HEK293 (cell line): ENCODE measurements at regions not wholly inside any gene's neighbourhood (a gene's known extent, or its start where the extent isn't known, plus 50 kb on each side); places are given as distances from the start of the nearest gene placed in this dataset.

Experiments used
- CTCF ChIP-seq: fragments of 450-650 bp; formaldehyde crosslinking; IDR thresholded peaks from 2 replicates; pipeline ENCODE4 v1.5.1; 2016; ENCODE audit warnings: missing biosample characterization, missing genetic modification characterization
- HOXA7 ChIP-seq: sonication (generic); formaldehyde crosslinking; IDR thresholded peaks from 2 replicates; pipeline ENCODE4 v1.8.1; 2022; ENCODE audit warnings: missing genetic modification reagents, borderline replicate concordance
- REPIN1 ChIP-seq: fragments of 450-650 bp; formaldehyde crosslinking; IDR thresholded peaks from 2 replicates; pipeline ENCODE4 v1.5.1; 2017; ENCODE audit warnings: missing biosample characterization, missing genetic modification characterization, low read depth
- ZBTB8A ChIP-seq: fragments of 450-650 bp; formaldehyde crosslinking; IDR thresholded peaks from 2 replicates; pipeline ENCODE4 v1.5.1; 2016; ENCODE audit warnings: missing biosample characterization, missing genetic modification characterization
- ZNF24 ChIP-seq: fragments of 450-650 bp; formaldehyde crosslinking; IDR thresholded peaks from 2 replicates; pipeline ENCODE4 v1.5.1; 2016; ENCODE audit warnings: missing biosample characterization, missing genetic modification characterization
- ZNF311 ChIP-seq: fragments of 450-650 bp; formaldehyde crosslinking; IDR thresholded peaks from 2 replicates; pipeline ENCODE4 v1.5.1; 2017; ENCODE audit warnings: missing biosample characterization, missing genetic modification characterization, borderline replicate concordance
- ZNF449 ChIP-seq: fragments of 450-650 bp; formaldehyde crosslinking; IDR thresholded peaks from 2 replicates; pipeline ENCODE4 v1.5.1; 2017; ENCODE audit warnings: missing biosample characterization, mild to moderate bottlenecking, missing genetic modification characterization, moderate library complexity
- ZNF580 ChIP-seq: fragments of 450-650 bp; formaldehyde crosslinking; IDR thresholded peaks from 2 replicates; pipeline ENCODE4 v1.5.1; 2016; ENCODE audit warnings: missing biosample characterization, missing genetic modification characterization
- ZNF677 ChIP-seq: fragments of 450-650 bp; IDR thresholded peaks from 2 replicates; pipeline ENCODE4 v1.5.0; 2018; ENCODE audit warnings: missing biosample characterization, mild to moderate bottlenecking, missing genetic modification characterization, moderate library complexity
- ZNF830 ChIP-seq: fragments of 450-650 bp; IDR thresholded peaks from 2 replicates; pipeline ENCODE4 v1.5.0; 2018; ENCODE audit warnings: missing biosample characterization, missing genetic modification characterization, low read depth, mild to moderate bottlenecking, moderate library complexity
- TF ChIP-seq, protein P1 (sequence below): fragments of 450-650 bp; formaldehyde crosslinking; IDR thresholded peaks from 2 replicates; pipeline ENCODE4 v1.5.1; 2016; ENCODE audit warnings: missing biosample characterization, missing genetic modification characterization, low read depth

DNA sequence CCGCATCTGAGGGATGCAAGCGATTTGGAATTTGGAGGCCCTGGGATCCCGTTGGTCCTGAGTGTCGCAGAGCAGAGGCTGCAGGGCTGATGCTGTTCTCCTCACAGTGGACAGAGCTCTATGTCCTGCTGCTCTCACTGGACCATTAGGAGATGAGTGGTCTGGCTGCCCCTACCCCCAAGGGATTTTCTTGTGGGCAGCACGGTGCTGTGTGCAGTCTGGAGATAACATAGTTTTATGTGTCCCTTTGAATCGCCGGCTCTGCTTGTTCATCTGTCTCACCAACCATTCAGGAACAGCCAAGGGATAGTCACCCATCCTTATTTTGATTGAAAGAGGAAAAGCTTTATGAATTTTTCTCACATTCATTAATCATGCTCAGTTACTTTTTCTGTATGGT lies 49.9 kb downstream of the CHRM3 start:
- TF ChIP-seq ZBTB8A (tag by site-specific recombination) = no peak
- TF ChIP-seq, protein P1, sequence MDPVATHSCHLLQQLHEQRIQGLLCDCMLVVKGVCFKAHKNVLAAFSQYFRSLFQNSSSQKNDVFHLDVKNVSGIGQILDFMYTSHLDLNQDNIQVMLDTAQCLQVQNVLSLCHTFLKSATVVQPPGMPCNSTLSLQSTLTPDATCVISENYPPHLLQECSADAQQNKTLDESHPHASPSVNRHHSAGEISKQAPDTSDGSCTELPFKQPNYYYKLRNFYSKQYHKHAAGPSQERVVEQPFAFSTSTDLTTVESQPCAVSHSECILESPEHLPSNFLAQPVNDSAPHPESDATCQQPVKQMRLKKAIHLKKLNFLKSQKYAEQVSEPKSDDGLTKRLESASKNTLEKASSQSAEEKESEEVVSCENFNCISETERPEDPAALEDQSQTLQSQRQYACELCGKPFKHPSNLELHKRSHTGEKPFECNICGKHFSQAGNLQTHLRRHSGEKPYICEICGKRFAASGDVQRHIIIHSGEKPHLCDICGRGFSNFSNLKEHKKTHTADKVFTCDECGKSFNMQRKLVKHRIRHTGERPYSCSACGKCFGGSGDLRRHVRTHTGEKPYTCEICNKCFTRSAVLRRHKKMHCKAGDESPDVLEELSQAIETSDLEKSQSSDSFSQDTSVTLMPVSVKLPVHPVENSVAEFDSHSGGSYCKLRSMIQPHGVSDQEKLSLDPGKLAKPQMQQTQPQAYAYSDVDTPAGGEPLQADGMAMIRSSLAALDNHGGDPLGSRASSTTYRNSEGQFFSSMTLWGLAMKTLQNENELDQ (tag by site-specific recombination) = no peak
- no peak for TF ChIP-seq ZNF677 (tag by site-specific recombination)
- TF ChIP-seq ZNF830 (tag by site-specific recombination) = no peak
- TF ChIP-seq CTCF (tag by site-specific recombination) = no peak
- no peak for TF ChIP-seq ZNF311 (tag by site-specific recombination)
- no peak for TF ChIP-seq HOXA7 (CRISPR knock-in tag)
- no peak for TF ChIP-seq ZNF449 (tag by site-specific recombination)
- no peak for TF ChIP-seq ZNF24 (tag by site-specific recombination)
- TF ChIP-seq REPIN1 (tag by site-specific recombination) = no peak
- no peak for TF ChIP-seq ZNF580 (tag by site-specific recombination)
